Peyer's patch (tissue), 4 donors: ENCODE measurements at regions not wholly inside any gene's neighbourhood (a gene's known extent, or its start where the extent isn't known, plus 50 kb on each side); places are given as distances from the start of the nearest gene placed in this dataset.
"Not testable (repeated sequence)": the region's sequence is repeated elsewhere in the genome, so short reads cannot be mapped to it uniquely, and the experiment has no call there.

Experiments used
- DNase-seq, 3 donors: peaks; one replicate each; pipeline ENCODE4 v3.0.0-alpha.2; 2017 to 2019
- H3K27ac ChIP-seq, 4 donors: fragments of 200-600 bp; sonication (generic); one replicate each; pipeline ENCODE4 v1.5.1; 2016 to 2019
- H3K27me3 ChIP-seq, 2 donors: fragments of 200-600 bp; sonication (generic); one replicate each; pipeline ENCODE4 v1.5.1; 2019
- H3K36me3 ChIP-seq, 3 donors: fragments of 200-600 bp; sonication (generic); one replicate each; pipeline ENCODE4 v1.5.1; 2016 to 2019
- H3K4me1 ChIP-seq, 4 donors: fragments of 200-600 bp; sonication (generic); one replicate each; pipeline ENCODE4 v1.5.1; 2016 to 2019
- H3K4me3 ChIP-seq, 4 donors: fragments of 200-600 bp; sonication (generic); 1 replicate in 3 of 4; 2 replicates in 1 of 4; pipeline ENCODE4 v1.5.1; 2016 to 2019; ENCODE audit warnings: mild to moderate bottlenecking in 1 of 4
- H3K9me3 ChIP-seq, 4 donors: fragments of 200-600 bp; sonication (generic); one replicate each; pipeline ENCODE4 v1.5.1; 2016 to 2019; ENCODE audit warnings: mild to moderate bottlenecking in 1 of 4
- CTCF ChIP-seq, 6 experiments: fragments of 450-650 bp in 4 of 6; fragments of 200-600 bp in 2 of 6; sonication (generic) in 1 of 6; IDR thresholded peaks; one replicate each; pipeline ENCODE4 v1.5.1; 2017 to 2019; ENCODE audit warnings: antibody characterized with exemption in 6 of 6, mild to moderate bottlenecking in 3 of 6, moderate library complexity in 1 of 6
- POLR2A ChIP-seq, 2 donors: fragments of 450-650 bp; IDR thresholded peaks; one replicate each; pipeline ENCODE4 v1.5.1; 2017; ENCODE audit warnings: antibody characterized with exemption in 2 of 2, mild to moderate bottlenecking in 2 of 2, moderate library complexity in 2 of 2

DNA sequence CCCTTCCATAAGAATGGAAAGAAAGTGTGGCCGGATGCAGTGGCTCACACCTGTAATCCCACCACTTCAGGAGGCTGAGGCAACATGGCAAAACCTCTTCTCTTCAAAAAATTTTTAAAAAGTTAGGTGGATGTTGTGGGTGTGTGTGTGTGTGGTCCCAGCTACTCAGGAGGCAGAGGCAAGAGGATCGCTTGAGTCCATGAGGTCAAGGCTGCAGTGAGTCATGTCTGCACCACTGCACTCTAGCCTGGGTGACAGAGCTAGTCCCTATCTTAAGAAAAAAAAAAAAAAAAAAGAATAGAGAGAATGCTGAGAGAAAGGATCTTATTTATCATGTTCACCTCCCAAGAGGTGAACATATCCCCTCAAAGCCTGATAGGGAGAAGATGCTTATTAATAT is 492.1 kb upstream of the SMIM31 start:
- H3K4me3 ChIP-seq: no peak overlapping the region
- no peaks in the 10 kb centered on the region for H3K4me1 ChIP-seq
- no peak for DNase-seq
- TF ChIP-seq CTCF (IDR thresholded peaks at IDR 0.05) (no peak), POLR2A (IDR thresholded peaks at IDR 0.05) (no peak)
- no peaks in the 10 kb centered on the region for H3K27me3 ChIP-seq
- no peaks in the 10 kb centered on the region for H3K9me3 ChIP-seq
- H3K27ac ChIP-seq: no peak overlapping the region
- H3K36me3 ChIP-seq: no peaks in the 10 kb centered on the region

GRCh38 chr4:164262508-164262907 is 491.4 kb upstream of the SMIM31 start:
- not testable (repeated sequence) for H3K4me1 ChIP-seq, H3K27ac ChIP-seq, H3K4me3 ChIP-seq, H3K27me3 ChIP-seq, DNase-seq, H3K36me3 ChIP-seq, H3K9me3 ChIP-seq

DNA sequence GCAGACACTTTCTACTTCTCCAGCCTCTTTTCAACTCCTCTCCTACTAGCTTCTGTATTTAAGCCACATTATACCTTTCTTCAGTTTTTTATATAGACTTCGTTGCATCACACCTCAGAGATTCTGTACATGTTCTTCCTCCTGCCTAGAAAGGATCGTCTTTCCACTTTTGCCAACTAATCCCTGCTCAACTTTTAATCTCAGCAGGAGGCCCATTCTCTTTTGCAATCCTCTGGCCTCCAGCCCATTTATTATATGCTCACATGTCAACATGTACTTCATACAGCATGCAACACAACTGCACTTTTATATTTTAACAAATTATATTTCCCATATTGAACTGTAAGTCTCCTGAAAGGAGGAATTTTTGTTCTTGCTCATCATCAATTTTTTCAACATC is 476.5 kb upstream of the SMIM31 start:
- H3K36me3 ChIP-seq, H3K4me3 ChIP-seq, H3K27me3 ChIP-seq, DNase-seq, H3K27ac ChIP-seq, H3K4me1 ChIP-seq, H3K9me3 ChIP-seq: not testable (repeated sequence)

GRCh38 chr4:164287173-164287572 is 466.8 kb upstream of the SMIM31 start:
- no peak for DNase-seq
- Histone ChIP-seq H3K27me3 (no peaks in the 10 kb centered on the region), H3K4me3 (no peak overlapping the region), H3K9me3 (no peaks in the 10 kb centered on the region), H3K36me3 (no peaks in the 10 kb centered on the region), H3K4me1 (no peaks in the 10 kb centered on the region), H3K27ac (no peak overlapping the region)
- TF ChIP-seq CTCF (IDR thresholded peaks at IDR 0.05) (no peak), POLR2A (IDR thresholded peaks at IDR 0.05) (no peak)

- TF ChIP-seq CTCF (IDR thresholded peaks at IDR 0.05): no peak
- H3K4me3 ChIP-seq: no peak overlapping the region
- H3K9me3 ChIP-seq: no peaks in the 10 kb centered on the region
- H3K4me1 ChIP-seq: no peaks in the 10 kb centered on the region
- H3K36me3 ChIP-seq: no peaks in the 10 kb centered on the region
- no peak overlapping the region for H3K27ac ChIP-seq
- no peaks in the 10 kb centered on the region for H3K27me3 ChIP-seq
- no peak for DNase-seq
Measured at GRCh38 chr4:164288578-164288977, 465.4 kb upstream of the SMIM31 start.

DNA sequence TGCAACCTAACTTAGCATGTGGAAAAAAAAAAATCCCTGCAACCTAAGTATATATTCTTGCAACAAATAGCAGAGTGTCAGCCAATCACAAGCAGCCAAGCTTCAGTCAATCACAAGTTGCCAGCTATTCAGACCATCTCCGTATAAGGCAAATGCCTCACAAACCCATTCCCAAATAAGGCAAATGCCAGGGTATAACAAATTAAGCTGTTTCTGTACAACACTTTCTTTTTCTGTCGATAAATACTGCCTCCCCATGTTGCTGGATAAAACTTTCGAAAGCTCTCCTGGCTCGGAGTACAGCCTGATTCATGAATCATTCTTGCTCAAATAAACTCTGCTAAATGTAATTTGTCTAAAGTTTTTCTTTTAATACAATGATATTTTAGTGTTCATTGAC is 460.7 kb upstream of the SMIM31 start:
- H3K27me3 ChIP-seq: no peaks in the 10 kb centered on the region
- TF ChIP-seq CTCF (IDR thresholded peaks at IDR 0.05): no peak
- no peak for TF ChIP-seq POLR2A (IDR thresholded peaks at IDR 0.05)
- H3K4me1 ChIP-seq: no peaks in the 10 kb centered on the region
- no peaks in the 10 kb centered on the region for H3K9me3 ChIP-seq
- no peaks in the 10 kb centered on the region for H3K36me3 ChIP-seq
- no peak for DNase-seq
- H3K4me3 ChIP-seq: no peak overlapping the region
- no peak overlapping the region for H3K27ac ChIP-seq

DNA sequence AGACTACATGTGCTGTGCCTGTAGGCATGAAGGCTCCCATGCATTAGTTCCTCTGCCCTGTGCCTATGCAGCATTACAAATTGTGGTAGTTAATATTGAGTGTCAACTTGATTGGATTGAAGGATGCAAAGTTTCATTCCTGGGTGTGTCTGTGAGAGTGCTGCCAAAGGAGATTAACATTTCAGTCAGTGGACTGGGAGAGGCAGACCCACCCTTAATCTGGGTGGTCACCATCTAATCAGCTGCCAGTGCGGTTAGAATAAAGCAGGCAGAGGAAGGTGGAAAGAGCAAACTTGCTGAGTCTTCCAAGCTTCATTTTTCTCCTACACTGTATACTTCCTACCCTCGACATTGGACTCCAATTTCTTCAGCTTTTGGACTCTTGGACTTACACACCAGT is 460.2 kb upstream of the SMIM31 start:
- H3K9me3 ChIP-seq: no peaks in the 10 kb centered on the region
- no peaks in the 10 kb centered on the region for H3K4me1 ChIP-seq
- no peaks in the 10 kb centered on the region for H3K36me3 ChIP-seq
- no peak overlapping the region for H3K27ac ChIP-seq
- H3K4me3 ChIP-seq: no peak overlapping the region
- TF ChIP-seq POLR2A (IDR thresholded peaks at IDR 0.05) (no peak), CTCF (IDR thresholded peaks at IDR 0.05) (no peak)
- DNase-seq: no peak
- H3K27me3 ChIP-seq: no peaks in the 10 kb centered on the region
